ENCODE measurements at regions not wholly inside any gene's neighbourhood (a gene's known extent, or its start where the extent isn't known, plus 50 kb on each side); places are given as distances from the start of the nearest gene placed in this dataset.

DNA sequence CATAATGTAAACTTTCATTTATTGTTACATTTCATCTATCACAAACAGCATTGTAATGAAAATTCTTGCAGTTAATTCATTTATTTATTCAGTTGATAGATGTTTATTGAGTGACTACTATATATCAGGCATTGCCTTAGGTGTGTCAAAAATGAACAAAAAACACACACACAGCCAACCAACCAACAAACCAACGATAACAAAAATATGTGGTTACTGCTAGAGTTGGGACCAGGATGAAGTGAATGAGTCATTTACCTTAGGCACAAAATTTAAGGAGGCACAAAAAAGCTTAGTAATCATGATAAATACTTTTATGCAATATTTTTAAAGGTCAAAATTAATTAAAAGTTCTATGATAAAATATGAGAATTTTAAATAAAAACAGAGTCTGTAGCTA, 223.4 kb downstream of the CSNK1G3 start:
- in situ Hi-C loops (cut with HindIII; ENCODE audit: low sequenced_read_pairs) = no loop called here
- TF ChIP-seq, protein P1, sequence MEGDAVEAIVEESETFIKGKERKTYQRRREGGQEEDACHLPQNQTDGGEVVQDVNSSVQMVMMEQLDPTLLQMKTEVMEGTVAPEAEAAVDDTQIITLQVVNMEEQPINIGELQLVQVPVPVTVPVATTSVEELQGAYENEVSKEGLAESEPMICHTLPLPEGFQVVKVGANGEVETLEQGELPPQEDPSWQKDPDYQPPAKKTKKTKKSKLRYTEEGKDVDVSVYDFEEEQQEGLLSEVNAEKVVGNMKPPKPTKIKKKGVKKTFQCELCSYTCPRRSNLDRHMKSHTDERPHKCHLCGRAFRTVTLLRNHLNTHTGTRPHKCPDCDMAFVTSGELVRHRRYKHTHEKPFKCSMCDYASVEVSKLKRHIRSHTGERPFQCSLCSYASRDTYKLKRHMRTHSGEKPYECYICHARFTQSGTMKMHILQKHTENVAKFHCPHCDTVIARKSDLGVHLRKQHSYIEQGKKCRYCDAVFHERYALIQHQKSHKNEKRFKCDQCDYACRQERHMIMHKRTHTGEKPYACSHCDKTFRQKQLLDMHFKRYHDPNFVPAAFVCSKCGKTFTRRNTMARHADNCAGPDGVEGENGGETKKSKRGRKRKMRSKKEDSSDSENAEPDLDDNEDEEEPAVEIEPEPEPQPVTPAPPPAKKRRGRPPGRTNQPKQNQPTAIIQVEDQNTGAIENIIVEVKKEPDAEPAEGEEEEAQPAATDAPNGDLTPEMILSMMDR (IDR thresholded peaks at IDR 0.05; ENCODE audit: low read depth, low read length, missing control alignments) = no peak
- H3K4me3 ChIP-seq (ENCODE audit: low read depth, low read length) = no peak overlapping the region
- DNase-seq (ENCODE audit: low read depth) = no peak

DNA sequence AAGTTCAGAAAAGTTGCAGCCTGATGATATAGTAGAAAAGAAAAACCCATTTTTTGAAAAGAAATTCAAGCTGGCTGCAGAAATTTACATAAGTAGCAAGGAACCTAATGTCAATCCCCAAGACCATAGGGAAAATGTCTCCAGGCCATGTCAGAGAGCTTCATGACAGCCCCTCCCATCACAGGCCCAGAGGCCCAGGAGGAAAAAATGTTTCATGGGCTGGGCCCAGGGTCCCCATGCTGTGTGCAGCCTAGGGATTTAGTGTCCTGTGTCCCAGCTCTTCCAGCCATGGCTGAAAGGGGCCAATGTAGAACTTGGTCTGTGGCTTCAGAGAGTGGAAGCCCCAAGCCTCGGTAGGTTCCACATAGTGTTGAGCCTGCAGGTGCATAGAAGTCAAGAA, 220.3 kb downstream of the CSNK1G3 start:
- TF ChIP-seq, protein P1 (IDR thresholded peaks at IDR 0.05; ENCODE audit: low read depth, low read length, missing control alignments) = no peak
- no peak overlapping the region for H3K4me3 ChIP-seq (ENCODE audit: low read depth, low read length)
- in situ Hi-C loops (cut with HindIII; ENCODE audit: low sequenced_read_pairs) = no loop called here
- DNase-seq (ENCODE audit: low read depth) = no peak

DNA sequence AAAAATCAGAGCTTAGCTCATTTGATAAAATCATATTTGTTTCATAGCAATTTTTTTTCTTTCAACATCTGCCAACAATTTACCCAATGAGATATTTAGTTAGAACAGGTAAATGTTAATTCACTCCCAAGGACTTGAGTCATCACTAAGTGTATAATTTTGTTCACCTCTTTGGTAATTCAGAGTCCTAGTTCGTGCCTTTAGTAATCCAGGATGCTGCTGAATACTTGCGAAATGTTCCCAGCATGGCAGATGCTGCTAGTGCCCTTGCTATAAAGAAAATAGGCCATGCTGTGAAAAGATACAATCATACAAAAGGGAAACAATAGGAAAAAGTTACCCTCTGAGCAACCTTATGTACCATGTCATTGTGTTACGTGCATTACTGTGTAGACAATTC, 210.5 kb downstream of the CSNK1G3 start:
- in situ Hi-C loops (cut with HindIII; ENCODE audit: low sequenced_read_pairs) = no loop called here
- no peak for DNase-seq (ENCODE audit: low read depth)
- TF ChIP-seq, protein P1 (IDR thresholded peaks at IDR 0.05; ENCODE audit: low read depth, low read length, missing control alignments) = no peak

GRCh38 chr5:123721675-123722276, 209.8 kb downstream of the CSNK1G3 start:
- in situ Hi-C loops (cut with HindIII; ENCODE audit: low sequenced_read_pairs) = no loop called here
- DNase-seq (ENCODE audit: low read depth) = no peak
- no peak overlapping the region for H3K4me3 ChIP-seq (ENCODE audit: low read depth, low read length)
- TF ChIP-seq, protein P1 (IDR thresholded peaks at IDR 0.05; ENCODE audit: low read depth, low read length, missing control alignments) = no peak

More for the DNA sequence above, 210.5 kb downstream of the CSNK1G3 start:
- H3K4me3 ChIP-seq (ENCODE audit: low read depth, low read length) = no peak overlapping the region

- DNase-seq (ENCODE audit: low read depth) = no peak
- in situ Hi-C loops (cut with HindIII; ENCODE audit: low sequenced_read_pairs) = no loop called here
- TF ChIP-seq, protein P1 (IDR thresholded peaks at IDR 0.05; ENCODE audit: low read depth, low read length, missing control alignments) = no peak
- H3K4me3 ChIP-seq (ENCODE audit: low read depth, low read length) = no peak overlapping the region
Measured at GRCh38 chr5:123720955-123721354, 209.0 kb downstream of the CSNK1G3 start.

DNA sequence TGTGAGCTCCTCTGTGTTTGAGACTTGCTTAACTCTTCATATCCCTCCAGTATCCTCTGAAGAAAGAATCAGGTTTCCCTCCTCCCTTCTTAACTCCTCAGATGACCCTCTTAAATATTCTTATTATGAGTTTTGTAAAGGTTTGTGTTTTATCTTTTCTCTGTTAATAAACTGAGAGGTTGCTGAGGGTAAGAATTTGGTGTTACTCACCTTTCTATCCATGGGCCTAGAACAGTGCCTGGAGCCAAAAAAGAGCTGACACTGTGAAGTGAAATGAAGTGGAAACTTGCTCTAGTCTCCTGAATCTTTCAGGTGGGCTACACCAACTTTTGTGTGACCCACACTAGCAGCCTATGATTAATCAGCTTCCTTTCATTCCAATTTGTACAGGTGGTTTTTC, 208.4 kb downstream of the CSNK1G3 start:
- in situ Hi-C loops (cut with HindIII; ENCODE audit: low sequenced_read_pairs) = no loop called here
- no peak overlapping the region for H3K4me3 ChIP-seq (ENCODE audit: low read depth, low read length)
- TF ChIP-seq, protein P1 (IDR thresholded peaks at IDR 0.05; ENCODE audit: low read depth, low read length, missing control alignments) = no peak
- DNase-seq (ENCODE audit: low read depth) = no peak
